ENCODE measurements at regions not wholly inside any gene's neighbourhood (a gene's known extent, or its start where the extent isn't known, plus 50 kb on each side); places are given as distances from the start of the nearest gene placed in this dataset.

GRCh38 chr5:167629634-167630033, 661.8 kb upstream of the WWC1 start:
- no peak for TF ChIP-seq EZH2 (IDR thresholded peaks at IDR 0.05)
- TF ChIP-seq POLR2AphosphoS5 (IDR thresholded peaks at IDR 0.05; ENCODE audit: borderline replicate concordance, low read depth, low read length): no peak
